Activated CD4-positive, alpha-beta T cell treated with anti-CD3 and anti-CD28 coated beads, Interleukin-2, amount 10 ng/mL, durations not matched to agents 24 days and 14 days (primary cell): ENCODE measurements at regions not wholly inside any gene's neighbourhood (a gene's known extent, or its start where the extent isn't known, plus 50 kb on each side); places are given as distances from the start of the nearest gene placed in this dataset.

ENCODE experiments used
- DNase-seq: peaks from one replicate; pipeline ENCODE4 v3.0.0; 2022
- H3K27ac Mint-ChIP-seq: one replicate; pipeline ENCODE4 v1.8.0; 2022; ENCODE audit warnings: mild to moderate bottlenecking, mixed read lengths
- H3K27me3 Mint-ChIP-seq: one replicate; pipeline ENCODE4 v1.8.0; 2022; ENCODE audit warnings: mixed read lengths
- H3K36me3 Mint-ChIP-seq: one replicate; pipeline ENCODE4 v1.8.0; 2022; ENCODE audit warnings: low read depth, mild to moderate bottlenecking, mixed read lengths
- H3K4me1 Mint-ChIP-seq: one replicate; pipeline ENCODE4 v1.8.0; 2021; ENCODE audit warnings: mixed read lengths
- H3K4me3 Mint-ChIP-seq: one replicate; pipeline ENCODE4 v1.8.0; 2022; ENCODE audit warnings: mild to moderate bottlenecking, moderate library complexity, mixed read lengths
- H3K9me3 Mint-ChIP-seq: one replicate; pipeline ENCODE4 v1.8.0; 2021; ENCODE audit warnings: mixed read lengths
- intact Hi-C: fragments of 100-400 bp; cut with micrococcal nuclease; formaldehyde crosslinking; loops from one replicate; pipeline ENCODE4 v1.15.1; 2023

- H3K27me3 Mint-ChIP-seq: peaks cover 14% of the 10 kb centered on the region
- no peak for DNase-seq
- H3K9me3 Mint-ChIP-seq: no peaks in the 10 kb centered on the region
- H3K4me1 Mint-ChIP-seq: no peaks in the 10 kb centered on the region
- H3K4me3 Mint-ChIP-seq: no peak overlapping the region
- no peak overlapping the region for H3K27ac Mint-ChIP-seq
- no peaks in the 10 kb centered on the region for H3K36me3 Mint-ChIP-seq
- intact Hi-C loops: no loop called here
Measured at GRCh38 chr6:169881976-169882375, 130.6 kb downstream of the ERMARD start.

- Mint-ChIP-seq H3K27ac (no peak overlapping the region), H3K4me3 (no peak overlapping the region), H3K27me3 (peaks cover 18% of the 10 kb centered on the region), H3K9me3 (no peaks in the 10 kb centered on the region), H3K36me3 (no peaks in the 10 kb centered on the region), H3K4me1 (no peaks in the 10 kb centered on the region)
- intact Hi-C loops: no loop called here
- no peak for DNase-seq
Measured at GRCh38 chr6:169881398-169881797, 130.0 kb downstream of the ERMARD start.

- no peaks in the 10 kb centered on the region for H3K9me3 Mint-ChIP-seq
- no peak overlapping the region for H3K4me3 Mint-ChIP-seq
- peaks cover 19% of the 10 kb centered on the region for H3K27me3 Mint-ChIP-seq
- intact Hi-C loops: no loop called here
- no peak overlapping the region for H3K27ac Mint-ChIP-seq
- H3K36me3 Mint-ChIP-seq: no peaks in the 10 kb centered on the region
- no peak for DNase-seq
- H3K4me1 Mint-ChIP-seq: no peaks in the 10 kb centered on the region
Measured at GRCh38 chr6:169880516-169880915, 129.1 kb downstream of the ERMARD start.

GRCh38 chr6:169869301-169869700 lies 117.9 kb downstream of the ERMARD start:
- no peaks in the 10 kb centered on the region for H3K4me1 Mint-ChIP-seq
- no peaks in the 10 kb centered on the region for H3K9me3 Mint-ChIP-seq
- no peaks in the 10 kb centered on the region for H3K27me3 Mint-ChIP-seq
- intact Hi-C loops: no loop called here
- no peak for DNase-seq
- H3K4me3 Mint-ChIP-seq: no peak overlapping the region
- H3K36me3 Mint-ChIP-seq: no peaks in the 10 kb centered on the region
- no peak overlapping the region for H3K27ac Mint-ChIP-seq

GRCh38 chr6:169868458-169868857 lies 117.0 kb downstream of the ERMARD start:
- H3K27ac Mint-ChIP-seq: no peak overlapping the region
- DNase-seq: peak; percentile 82
- no peaks in the 10 kb centered on the region for H3K27me3 Mint-ChIP-seq
- H3K4me1 Mint-ChIP-seq: no peaks in the 10 kb centered on the region
- no peaks in the 10 kb centered on the region for H3K36me3 Mint-ChIP-seq
- intact Hi-C loops: no loop called here
- H3K4me3 Mint-ChIP-seq: no peak overlapping the region
- H3K9me3 Mint-ChIP-seq: no peaks in the 10 kb centered on the region

- no peak overlapping the region for H3K4me3 Mint-ChIP-seq
- no peaks in the 10 kb centered on the region for H3K9me3 Mint-ChIP-seq
- no peaks in the 10 kb centered on the region for H3K4me1 Mint-ChIP-seq
- intact Hi-C loops: no loop called here
- H3K36me3 Mint-ChIP-seq: no peaks in the 10 kb centered on the region
- DNase-seq: no peak
- no peak overlapping the region for H3K27ac Mint-ChIP-seq
- H3K27me3 Mint-ChIP-seq: no peaks in the 10 kb centered on the region
Measured at GRCh38 chr6:169867751-169868191, 116.3 kb downstream of the ERMARD start.

GRCh38 chr6:169866668-169867521 lies 115.5 kb downstream of the ERMARD start:
- H3K9me3 Mint-ChIP-seq: no peaks in the 10 kb centered on the region
- intact Hi-C loops: no loop called here
- no peaks in the 10 kb centered on the region for H3K27me3 Mint-ChIP-seq
- no peaks in the 10 kb centered on the region for H3K36me3 Mint-ChIP-seq
- no peak for DNase-seq
- no peak overlapping the region for H3K4me3 Mint-ChIP-seq
- H3K4me1 Mint-ChIP-seq: no peaks in the 10 kb centered on the region
- H3K27ac Mint-ChIP-seq: no peak overlapping the region

- H3K36me3 Mint-ChIP-seq: no peaks in the 10 kb centered on the region
- H3K4me1 Mint-ChIP-seq: no peaks in the 10 kb centered on the region
- no peaks in the 10 kb centered on the region for H3K27me3 Mint-ChIP-seq
- no peak overlapping the region for H3K4me3 Mint-ChIP-seq
- H3K9me3 Mint-ChIP-seq: no peaks in the 10 kb centered on the region
- intact Hi-C loops: no loop called here
- no peak overlapping the region for H3K27ac Mint-ChIP-seq
- no peak for DNase-seq
Measured at GRCh38 chr6:169866140-169866534, 114.7 kb downstream of the ERMARD start.

- Mint-ChIP-seq H3K4me3 (no peak overlapping the region), H3K4me1 (peaks cover 3% of the 10 kb centered on the region), H3K27ac (no peak overlapping the region), H3K9me3 (no peaks in the 10 kb centered on the region), H3K27me3 (no peaks in the 10 kb centered on the region), H3K36me3 (no peaks in the 10 kb centered on the region)
- no peak for DNase-seq
- intact Hi-C loops: no loop called here
Measured at GRCh38 chr6:169865346-169866139, 114.1 kb downstream of the ERMARD start.

- Mint-ChIP-seq H3K4me3 (no peak overlapping the region), H3K27ac (no peak overlapping the region), H3K9me3 (no peaks in the 10 kb centered on the region), H3K4me1 (peaks cover 5% of the 10 kb centered on the region), H3K27me3 (no peaks in the 10 kb centered on the region), H3K36me3 (no peaks in the 10 kb centered on the region)
- intact Hi-C loops: no loop called here
- DNase-seq: no peak
Measured at GRCh38 chr6:169864148-169865020, 113.0 kb downstream of the ERMARD start.

GRCh38 chr6:169863710-169864109 lies 112.3 kb downstream of the ERMARD start:
- peaks cover 5% of the 10 kb centered on the region for H3K4me1 Mint-ChIP-seq
- no peaks in the 10 kb centered on the region for H3K27me3 Mint-ChIP-seq
- H3K36me3 Mint-ChIP-seq: no peaks in the 10 kb centered on the region
- H3K4me3 Mint-ChIP-seq: no peak overlapping the region
- H3K27ac Mint-ChIP-seq: no peak overlapping the region
- intact Hi-C loops: no loop called here
- DNase-seq: no peak
- no peaks in the 10 kb centered on the region for H3K9me3 Mint-ChIP-seq

GRCh38 chr6:169862892-169863525 lies 111.6 kb downstream of the ERMARD start:
- H3K27me3 Mint-ChIP-seq: no peaks in the 10 kb centered on the region
- H3K27ac Mint-ChIP-seq: no peak overlapping the region
- peaks cover 5% of the 10 kb centered on the region for H3K4me1 Mint-ChIP-seq
- DNase-seq: no peak
- H3K36me3 Mint-ChIP-seq: no peaks in the 10 kb centered on the region
- H3K9me3 Mint-ChIP-seq: no peaks in the 10 kb centered on the region
- no peak overlapping the region for H3K4me3 Mint-ChIP-seq
- intact Hi-C loops: no loop called here

GRCh38 chr6:169862043-169862891 lies 110.8 kb downstream of the ERMARD start:
- no peaks in the 10 kb centered on the region for H3K27me3 Mint-ChIP-seq
- no peak for DNase-seq
- intact Hi-C loops: no loop called here
- no peaks in the 10 kb centered on the region for H3K36me3 Mint-ChIP-seq
- no peak overlapping the region for H3K27ac Mint-ChIP-seq
- H3K9me3 Mint-ChIP-seq: no peaks in the 10 kb centered on the region
- peaks cover 5% of the 10 kb centered on the region for H3K4me1 Mint-ChIP-seq
- no peak overlapping the region for H3K4me3 Mint-ChIP-seq
